ENCODE measurements at regions not wholly inside any gene's neighbourhood (a gene's known extent, or its start where the extent isn't known, plus 50 kb on each side); places are given as distances from the start of the nearest gene placed in this dataset.

DNA sequence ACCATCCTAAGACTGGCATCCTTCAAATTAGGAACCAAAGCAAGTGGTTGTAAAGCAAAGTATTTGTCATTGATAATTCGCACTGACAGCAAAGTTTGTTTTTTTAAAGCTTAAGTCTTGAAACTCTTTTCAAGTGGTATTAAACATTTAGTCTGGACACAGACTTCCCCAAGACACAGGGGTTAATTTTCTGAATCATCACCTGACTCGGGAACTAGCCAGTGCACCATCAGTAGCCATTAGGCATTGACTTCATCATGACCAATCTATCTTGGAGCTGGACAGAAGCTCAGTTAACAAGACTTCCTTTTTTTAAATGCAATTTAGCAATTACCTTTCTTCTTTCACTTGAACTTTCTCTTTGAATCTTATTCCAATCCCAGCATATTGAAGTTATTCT lies 210.6 kb downstream of the ZNF365 start:
- no peaks in the 10 kb centered on the region for H3K4me1 Mint-ChIP-seq
- CTCF ChIA-PET, result no interaction called here

DNA sequence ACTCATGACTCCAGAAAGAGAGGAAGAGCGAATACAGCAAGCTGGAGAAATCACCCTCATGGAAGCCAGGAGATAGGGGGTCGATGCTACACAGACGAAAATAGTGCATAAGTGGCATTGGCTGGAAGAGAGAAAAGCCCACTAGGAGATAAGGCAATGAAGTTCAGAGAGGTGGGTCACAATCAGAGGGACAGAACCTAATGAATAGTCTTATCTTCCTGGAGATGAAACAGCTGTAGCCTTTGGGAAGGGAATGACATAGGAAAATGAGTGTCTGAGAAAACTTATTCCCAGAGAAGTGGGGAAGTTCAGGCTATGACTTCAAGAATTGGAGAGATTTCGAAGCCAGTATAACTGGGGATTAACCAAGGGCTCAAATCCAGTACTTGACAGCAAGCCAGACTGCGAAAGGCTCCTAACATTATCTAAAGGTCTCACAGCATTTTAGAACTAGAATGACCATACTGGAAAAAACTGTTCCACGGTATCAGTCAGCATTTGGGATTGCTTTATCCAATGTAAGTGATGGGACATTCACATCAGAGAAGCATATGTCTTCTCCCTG lies 211.1 kb downstream of the ZNF365 start:
- CTCF ChIA-PET, result no interaction called here

More for the DNA sequence above, 210.6 kb downstream of the ZNF365 start:
- Histone ChIP-seq H3K4me3 (ENCODE audit: low read length) (no peak overlapping the region), H3K27ac (ENCODE audit: low read depth, low read length) (no peak overlapping the region), H3K9me3 (ENCODE audit: low read length) (no peaks in the 10 kb centered on the region), H3K36me3 (ENCODE audit: insufficient read depth, low read length) (no peaks in the 10 kb centered on the region), H3K27me3 (ENCODE audit: insufficient read depth, low read length, poor library complexity, severe bottlenecking) (no peaks in the 10 kb centered on the region), H3K4me1 (ENCODE audit: insufficient read depth, low read length) (no peaks in the 10 kb centered on the region)
- no peaks in the 10 kb centered on the region for H3K9me3 Mint-ChIP-seq
- POLR2A ChIA-PET, result no interaction called here
- H3K36me3 Mint-ChIP-seq, result no peaks in the 10 kb centered on the region
- DNase-seq, result no peak
- no peak overlapping the region for H3K27ac Mint-ChIP-seq
- H3K27me3 Mint-ChIP-seq, result peaks cover 4 to 20% of the 10 kb centered on the region in 2 donors
- H3K4me3 Mint-ChIP-seq, result no peak overlapping the region

DNA sequence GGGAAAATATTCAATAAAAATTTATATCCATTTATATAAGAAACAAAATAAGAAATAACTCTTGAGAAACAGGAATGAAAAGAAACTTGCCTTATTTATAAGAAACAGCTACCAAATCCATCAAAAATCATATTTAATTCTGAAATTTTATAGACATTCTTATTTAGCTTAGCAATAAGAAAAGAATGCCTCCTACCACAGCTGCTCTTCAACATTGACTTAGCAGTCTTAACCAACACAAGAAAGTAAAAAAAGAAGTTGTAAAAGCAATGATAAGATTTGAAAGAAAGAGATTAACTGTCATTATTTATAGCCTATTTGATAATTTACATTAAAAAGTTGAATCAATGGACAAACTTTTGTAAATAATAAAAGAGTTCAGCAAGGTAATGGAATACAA lies 212.8 kb downstream of the ZNF365 start:
- Mint-ChIP-seq H3K9me3 (no peaks in the 10 kb centered on the region), H3K36me3 (no peaks in the 10 kb centered on the region), H3K4me3 (no peak overlapping the region), H3K4me1 (no peaks in the 10 kb centered on the region), H3K27ac (no peak overlapping the region), H3K27me3 (peaks cover 4 to 24% of the 10 kb centered on the region in 2 donors)
- Histone ChIP-seq H3K4me3 (ENCODE audit: low read length) (no peak overlapping the region), H3K9me3 (ENCODE audit: low read length) (no peaks in the 10 kb centered on the region), H3K4me1 (ENCODE audit: insufficient read depth, low read length) (no peaks in the 10 kb centered on the region), H3K27me3 (ENCODE audit: insufficient read depth, low read length, poor library complexity, severe bottlenecking) (no peaks in the 10 kb centered on the region), H3K27ac (ENCODE audit: low read depth, low read length) (no peak overlapping the region), H3K36me3 (ENCODE audit: insufficient read depth, low read length) (no peaks in the 10 kb centered on the region)
- POLR2A ChIA-PET, result no interaction called here
- CTCF ChIA-PET, result interaction anchor here (1.3 kb wide), 1 partner anchor 230 kb away, joined by 3 read pairs; no protein-coding TSS in a partner anchor
- no peak for DNase-seq

More for the DNA sequence above, 211.1 kb downstream of the ZNF365 start:
- no peaks in the 10 kb centered on the region for H3K4me1 ChIP-seq (ENCODE audit: insufficient read depth, low read length)
- Mint-ChIP-seq H3K9me3 (no peaks in the 10 kb centered on the region), H3K4me1 (no peaks in the 10 kb centered on the region), H3K4me3 (no peak overlapping the region), H3K27ac (peak overlapping the region in 1 of 8 donors; percentile 23), H3K36me3 (no peaks in the 10 kb centered on the region), H3K27me3 (peaks cover 4 to 24% of the 10 kb centered on the region in 2 donors)
- POLR2A ChIA-PET, result no interaction called here
- no peak for DNase-seq
- H3K27me3 ChIP-seq (ENCODE audit: insufficient read depth, low read length, poor library complexity, severe bottlenecking), result no peaks in the 10 kb centered on the region
- no peaks in the 10 kb centered on the region for H3K9me3 ChIP-seq (ENCODE audit: low read length)
- H3K27ac ChIP-seq (ENCODE audit: low read depth, low read length), result no peak overlapping the region
- no peaks in the 10 kb centered on the region for H3K36me3 ChIP-seq (ENCODE audit: insufficient read depth, low read length)
- H3K4me3 ChIP-seq (ENCODE audit: low read length), result no peak overlapping the region

DNA sequence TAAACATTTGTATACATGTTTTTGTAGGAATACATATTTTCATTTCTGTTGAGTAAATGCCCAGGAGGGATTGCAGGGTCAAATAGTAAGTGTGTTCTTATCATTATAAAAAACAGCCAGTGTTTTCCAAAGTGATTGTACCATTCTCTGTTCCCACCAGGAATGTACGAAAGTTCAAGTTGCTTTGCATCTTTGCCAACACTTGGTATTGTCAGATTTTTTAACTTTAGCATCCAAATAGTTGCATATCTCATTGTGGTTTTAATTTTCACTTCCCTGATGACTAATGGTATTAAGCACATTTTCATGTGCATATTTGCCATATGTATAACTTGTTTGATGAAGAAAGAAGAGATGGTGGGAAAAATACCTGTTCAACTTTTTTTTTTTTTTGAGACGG lies 213.9 kb downstream of the ZNF365 start:
- DNase-seq, result no peak
- H3K27me3 ChIP-seq (ENCODE audit: insufficient read depth, low read length, poor library complexity, severe bottlenecking), result no peaks in the 10 kb centered on the region
- no peaks in the 10 kb centered on the region for H3K36me3 ChIP-seq (ENCODE audit: insufficient read depth, low read length)
- H3K4me1 ChIP-seq (ENCODE audit: insufficient read depth, low read length), result no peaks in the 10 kb centered on the region
- Mint-ChIP-seq H3K36me3 (no peaks in the 10 kb centered on the region), H3K27ac (no peak overlapping the region), H3K9me3 (no peaks in the 10 kb centered on the region), H3K27me3 (peaks cover 7 to 24% of the 10 kb centered on the region in 2 donors), H3K4me1 (no peaks in the 10 kb centered on the region), H3K4me3 (no peak overlapping the region)
- no peaks in the 10 kb centered on the region for H3K9me3 ChIP-seq (ENCODE audit: low read length)
- no peak overlapping the region for H3K27ac ChIP-seq (ENCODE audit: low read depth, low read length)
- no peak overlapping the region for H3K4me3 ChIP-seq (ENCODE audit: low read length)
- POLR2A ChIA-PET, result no interaction called here
- CTCF ChIA-PET, result no interaction called here

DNA sequence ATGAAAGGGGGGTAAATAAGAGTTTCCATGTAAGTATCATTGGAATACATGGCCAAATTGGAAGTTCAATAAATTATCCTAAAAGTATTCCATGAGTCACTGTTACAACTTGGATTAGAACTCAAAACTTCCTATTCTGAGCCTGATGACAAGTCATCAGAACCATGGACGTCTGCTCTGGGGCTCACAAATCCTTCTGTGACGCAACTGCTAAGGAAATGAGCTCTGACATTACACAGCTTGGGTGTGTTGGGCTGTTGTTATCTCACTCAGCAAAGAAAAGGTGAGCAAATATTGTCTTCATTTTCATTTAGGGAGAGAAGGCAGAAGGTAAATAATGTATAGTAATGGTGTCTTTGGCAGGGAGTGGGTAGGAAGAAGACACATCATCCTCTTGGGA lies 214.8 kb upstream of the ADO start:
- Mint-ChIP-seq H3K36me3 (no peaks in the 10 kb centered on the region), H3K9me3 (no peaks in the 10 kb centered on the region), H3K27me3 (peaks cover 7 to 20% of the 10 kb centered on the region in 2 donors), H3K4me3 (no peak overlapping the region), H3K4me1 (peaks cover 0 to 5% (median 0%) of the 10 kb centered on the region in 3 donors), H3K27ac (no peak overlapping the region)
- POLR2A ChIA-PET, result no interaction called here
- no peak for DNase-seq
- H3K27me3 ChIP-seq (ENCODE audit: insufficient read depth, low read length, poor library complexity, severe bottlenecking), result no peaks in the 10 kb centered on the region
- H3K27ac ChIP-seq (ENCODE audit: low read depth, low read length), result no peak overlapping the region
- H3K9me3 ChIP-seq (ENCODE audit: low read length), result no peaks in the 10 kb centered on the region
- no peaks in the 10 kb centered on the region for H3K4me1 ChIP-seq (ENCODE audit: insufficient read depth, low read length)
- no peak overlapping the region for H3K4me3 ChIP-seq (ENCODE audit: low read length)
- CTCF ChIA-PET, result no interaction called here
- H3K36me3 ChIP-seq (ENCODE audit: insufficient read depth, low read length), result no peaks in the 10 kb centered on the region

DNA sequence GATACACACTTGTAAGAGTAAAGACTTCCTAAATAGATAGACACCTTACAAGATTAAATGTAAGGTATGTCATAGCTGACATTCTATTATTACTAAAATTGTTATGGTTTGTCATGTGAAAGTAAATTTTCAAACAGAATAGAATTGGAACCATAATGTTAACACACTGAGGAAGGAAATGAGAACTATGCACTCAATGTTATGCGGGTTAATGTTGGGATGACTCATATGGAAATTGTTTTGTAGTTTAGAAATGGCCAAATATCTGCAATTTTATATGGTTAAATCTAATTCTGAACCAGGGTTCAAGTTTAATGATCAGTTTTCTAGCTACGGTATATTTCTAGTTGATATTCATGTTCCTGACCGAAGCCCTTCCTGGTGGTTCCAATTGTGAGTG lies 214.2 kb upstream of the ADO start:
- H3K4me3 Mint-ChIP-seq, result no peak overlapping the region
- CTCF ChIA-PET, result interaction anchor here (1.0 kb wide), 1 partner anchor 419 kb away, joined by 3 read pairs; no protein-coding TSS in a partner anchor
- Histone ChIP-seq H3K27me3 (ENCODE audit: insufficient read depth, low read length, poor library complexity, severe bottlenecking) (no peaks in the 10 kb centered on the region), H3K4me1 (ENCODE audit: insufficient read depth, low read length) (no peaks in the 10 kb centered on the region), H3K27ac (ENCODE audit: low read depth, low read length) (no peak overlapping the region), H3K36me3 (ENCODE audit: insufficient read depth, low read length) (no peaks in the 10 kb centered on the region), H3K9me3 (ENCODE audit: low read length) (no peaks in the 10 kb centered on the region), H3K4me3 (ENCODE audit: low read length) (no peak overlapping the region)
- no peaks in the 10 kb centered on the region for H3K9me3 Mint-ChIP-seq
- DNase-seq, result no peak
- no peak overlapping the region for H3K27ac Mint-ChIP-seq
- peaks cover 7 to 20% of the 10 kb centered on the region in 2 donors for H3K27me3 Mint-ChIP-seq
- no peaks in the 10 kb centered on the region for H3K36me3 Mint-ChIP-seq
- POLR2A ChIA-PET, result no interaction called here
- peaks cover 0 to 5% (median 0%) of the 10 kb centered on the region in 3 donors for H3K4me1 Mint-ChIP-seq

DNA sequence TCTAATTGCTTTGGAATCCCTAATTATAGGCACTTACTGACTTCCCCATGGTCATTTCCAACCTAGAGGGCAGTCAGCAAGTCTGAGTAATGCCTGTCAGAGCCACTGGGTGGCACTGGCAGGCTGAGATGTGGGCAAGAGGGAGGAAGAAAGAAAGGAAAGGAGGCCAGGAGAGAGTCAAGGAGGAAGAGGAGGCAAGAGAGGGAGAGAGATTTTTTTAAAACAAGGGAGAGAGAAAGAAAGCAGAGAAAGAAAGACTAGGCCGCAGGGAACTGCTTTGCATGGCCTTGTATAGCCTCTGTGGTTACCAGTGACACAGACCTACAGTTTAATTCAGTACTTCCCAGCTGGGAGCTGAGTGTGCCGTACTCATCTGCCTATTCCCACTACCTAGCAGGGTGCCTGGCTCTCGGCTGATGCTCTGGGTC lies 210.4 kb upstream of the ADO start:
- Histone ChIP-seq H3K27me3 (ENCODE audit: insufficient read depth, low read length, poor library complexity, severe bottlenecking) (no peaks in the 10 kb centered on the region), H3K36me3 (ENCODE audit: insufficient read depth, low read length) (no peaks in the 10 kb centered on the region), H3K4me1 (ENCODE audit: insufficient read depth, low read length) (no peaks in the 10 kb centered on the region), H3K9me3 (ENCODE audit: low read length) (no peaks in the 10 kb centered on the region), H3K4me3 (ENCODE audit: low read length) (no peak overlapping the region), H3K27ac (ENCODE audit: low read depth, low read length) (no peak overlapping the region)
- peak; percentile 28 to 62 (median 34) for DNase-seq
- Mint-ChIP-seq H3K36me3 (no peaks in the 10 kb centered on the region), H3K4me3 (no peak overlapping the region), H3K27me3 (peaks cover 7 to 10% of the 10 kb centered on the region in 2 donors), H3K9me3 (no peaks in the 10 kb centered on the region), H3K27ac (no peak overlapping the region), H3K4me1 (peaks cover 0 to 5% (median 0%) of the 10 kb centered on the region in 3 donors)
- ChIA-PET POLR2A (interaction anchor here (0.6 to 0.7 kb wide), 2 partner anchors 64 to 223 kb away, joined by 3 to 5 read pairs; no protein-coding TSS in a partner anchor), CTCF (interaction anchor here (0.6 to 4.9 kb wide), 12 partner anchors 11 to 567 kb away, joined by 3 to 52 read pairs (median 3); partner anchors contain the start of gene EGR2)

DNA sequence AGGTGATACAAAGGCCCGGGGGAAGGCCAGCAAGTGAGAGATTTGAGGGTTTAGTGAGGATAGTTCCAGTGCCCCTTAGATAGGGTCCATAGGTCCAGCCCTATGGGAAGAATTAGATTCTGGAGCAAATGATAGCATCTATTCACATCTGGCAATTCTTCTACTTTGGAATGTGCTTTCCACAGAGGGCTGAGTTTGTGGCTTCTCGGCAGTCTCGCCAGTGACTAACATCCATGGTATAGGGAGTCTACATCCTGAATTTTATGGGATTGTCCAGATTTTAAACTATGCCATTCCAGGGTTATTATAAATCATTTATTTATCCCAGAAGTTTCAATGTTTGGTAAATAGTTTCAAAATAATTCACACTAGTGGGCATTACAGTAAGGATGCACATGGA lies 207.3 kb upstream of the ADO start:
- peaks cover 0 to 3% of the 10 kb centered on the region in 2 donors for H3K27me3 Mint-ChIP-seq
- H3K9me3 Mint-ChIP-seq, result peaks cover 0 to 3% (median 0%) of the 10 kb centered on the region in 5 donors
- POLR2A ChIA-PET, result interaction anchor here (0.5 to 1.0 kb wide), 2 partner anchors 218 to 255 kb away, joined by 3 to 6 read pairs; no protein-coding TSS in a partner anchor
- no peaks in the 10 kb centered on the region for H3K36me3 ChIP-seq (ENCODE audit: insufficient read depth, low read length)
- H3K4me1 ChIP-seq (ENCODE audit: insufficient read depth, low read length), result no peaks in the 10 kb centered on the region
- H3K9me3 ChIP-seq (ENCODE audit: low read length), result no peaks in the 10 kb centered on the region
- no peak overlapping the region for H3K4me3 Mint-ChIP-seq
- CTCF ChIA-PET, result interaction anchor here (1.8 to 4.9 kb wide), 2 partner anchors 13 to 220 kb away, joined by 5 to 52 read pairs; partner anchors contain the start of gene EGR2
- H3K4me1 Mint-ChIP-seq, result peaks cover 0 to 5% (median 0%) of the 10 kb centered on the region in 3 donors
- no peak overlapping the region for H3K27ac Mint-ChIP-seq
- H3K27ac ChIP-seq (ENCODE audit: low read depth, low read length), result no peak overlapping the region
- no peak for DNase-seq
- no peak overlapping the region for H3K4me3 ChIP-seq (ENCODE audit: low read length)
- H3K36me3 Mint-ChIP-seq, result no peaks in the 10 kb centered on the region
- H3K27me3 ChIP-seq (ENCODE audit: insufficient read depth, low read length, poor library complexity, severe bottlenecking), result no peaks in the 10 kb centered on the region
